ENCODE measurements at regions not wholly inside any gene's neighbourhood (a gene's known extent, or its start where the extent isn't known, plus 50 kb on each side); places are given as distances from the start of the nearest gene placed in this dataset.
"Not testable (repeated sequence)": the region's sequence is repeated elsewhere in the genome, so short reads cannot be mapped to it uniquely, and the experiment has no call there.

GRCh38 chr9:97774673-97775072 is 77.5 kb upstream of the XPA start:
- no peak for DNase-seq

GRCh38 chr9:97778740-97779139 is 74.3 kb upstream of the FOXE1 start:
- not testable (repeated sequence) for DNase-seq

DNA sequence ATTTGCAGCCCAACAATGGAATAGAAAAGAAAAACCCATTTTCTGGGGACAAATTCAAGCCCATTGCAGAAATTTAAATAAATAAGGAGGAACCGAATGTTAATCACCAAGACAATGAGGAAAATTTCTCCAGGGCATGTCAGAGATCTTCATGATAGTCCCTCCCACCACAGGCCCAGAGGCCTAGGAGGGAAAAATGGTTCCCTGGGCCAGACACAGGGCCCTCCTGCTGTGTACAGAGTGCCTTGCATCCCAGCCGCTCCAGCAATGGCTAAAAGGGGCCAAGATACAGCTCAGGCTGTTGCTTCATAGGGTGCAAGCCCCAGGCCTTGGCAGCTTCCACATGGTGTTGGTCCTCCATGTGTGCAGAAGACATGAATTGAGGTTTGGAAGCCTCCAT is 73.4 kb upstream of the FOXE1 start:
- no peak for DNase-seq

DNA sequence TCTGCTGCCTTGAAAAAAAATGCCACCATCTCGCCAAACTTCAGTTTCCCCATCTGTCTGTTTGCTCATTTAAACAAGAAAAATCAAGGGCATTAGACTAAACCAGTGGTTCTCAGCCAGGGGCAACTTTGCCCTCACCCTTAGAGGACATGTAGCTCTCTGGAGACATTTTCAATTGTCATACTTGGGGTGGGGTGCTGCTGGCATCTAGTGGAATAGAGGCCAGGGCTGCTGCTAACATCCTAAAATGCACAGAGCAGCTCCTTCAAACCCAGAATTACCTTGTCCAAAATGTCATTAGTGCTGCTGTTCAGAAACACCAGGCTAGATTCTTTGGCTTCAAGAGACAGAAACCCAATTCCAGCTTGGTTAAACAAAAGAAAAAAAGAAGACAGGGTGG is 71.1 kb upstream of the FOXE1 start:
- no peak for DNase-seq

DNA sequence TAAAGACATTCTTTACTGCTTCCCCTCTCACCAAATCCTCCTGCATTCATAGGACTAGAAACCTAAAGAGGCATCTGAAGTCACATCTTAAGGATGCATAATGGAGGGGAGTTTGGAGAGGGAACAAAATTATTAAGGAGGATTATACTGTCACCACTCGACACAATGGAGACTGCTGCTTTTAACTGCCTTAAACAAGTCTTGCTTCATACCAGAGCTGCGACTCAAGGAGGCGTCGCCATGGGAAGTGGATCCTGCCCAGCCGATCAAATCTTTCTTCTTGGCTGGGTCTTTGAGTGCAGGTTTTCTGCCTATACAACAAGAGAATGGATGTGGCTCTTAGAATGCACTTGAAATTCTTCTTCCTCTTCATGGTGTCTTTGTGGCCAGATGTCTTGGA is 66.7 kb upstream of the FOXE1 start:
- DNase-seq, result no peak

- DNase-seq, result no peak
Observed at GRCh38 chr9:97787551-97787950, 65.5 kb upstream of the FOXE1 start.

DNA sequence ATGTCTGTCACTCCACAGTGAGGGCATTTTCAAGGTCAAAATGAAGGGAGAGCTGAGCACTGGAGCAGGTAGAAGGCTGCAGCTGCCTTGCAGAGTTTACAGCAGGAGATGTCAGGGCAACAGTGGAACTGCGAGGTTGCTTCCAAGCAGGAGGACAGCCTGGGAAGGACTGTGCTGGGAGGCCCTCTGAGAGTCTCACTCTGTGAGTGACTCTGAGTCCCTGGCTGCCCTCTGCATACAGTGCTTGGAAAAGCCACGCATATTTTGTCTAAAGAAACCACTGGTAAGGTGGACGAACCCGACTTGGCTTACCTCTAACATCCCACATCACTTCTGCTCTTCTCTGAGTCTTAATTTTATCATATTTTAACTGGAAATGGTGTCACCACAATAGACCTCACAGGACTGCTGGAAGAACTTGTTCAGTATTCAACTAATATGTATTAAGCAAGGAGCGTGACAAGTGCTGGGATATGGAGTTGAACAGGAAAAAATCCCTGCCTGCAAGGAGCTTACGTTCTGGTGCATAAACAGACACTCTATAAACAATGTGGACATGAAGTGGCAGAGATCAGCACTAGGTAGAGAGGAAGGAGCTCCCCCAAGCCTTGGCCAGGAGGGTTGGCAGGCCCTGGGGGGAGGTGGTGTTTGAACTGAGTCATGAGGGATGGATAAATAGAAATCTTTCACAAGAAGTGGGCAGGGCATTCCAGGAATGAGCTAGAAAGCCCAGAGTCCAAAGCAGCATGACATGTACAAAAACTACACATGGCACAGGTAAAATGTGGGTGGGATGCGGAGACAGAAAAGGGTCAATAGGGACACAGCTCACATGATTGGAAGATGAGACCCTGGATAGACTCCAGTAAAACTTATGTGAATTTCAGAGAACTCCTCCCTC is 64.0 kb upstream of the FOXE1 start:
- no peak for DNase-seq

DNA sequence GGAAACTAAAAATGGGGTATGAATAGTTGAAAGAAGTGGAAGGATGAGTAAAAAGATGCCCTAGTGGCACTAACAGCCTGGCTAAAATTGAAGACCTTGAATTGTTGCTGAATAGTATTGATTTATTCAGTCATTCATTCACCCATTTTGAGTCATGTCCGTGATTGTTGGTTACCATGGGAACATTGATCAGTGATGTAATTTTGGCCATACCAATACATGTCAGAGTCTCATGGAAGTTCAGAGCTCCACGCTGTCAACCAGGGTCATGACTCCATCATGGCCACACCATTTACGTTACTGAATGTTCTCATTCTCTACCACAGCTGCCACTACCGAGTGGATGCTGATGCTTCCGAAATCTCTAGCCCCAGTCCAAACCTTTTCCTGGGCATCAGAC is 62.5 kb upstream of the FOXE1 start:
- DNase-seq, result no peak

DNA sequence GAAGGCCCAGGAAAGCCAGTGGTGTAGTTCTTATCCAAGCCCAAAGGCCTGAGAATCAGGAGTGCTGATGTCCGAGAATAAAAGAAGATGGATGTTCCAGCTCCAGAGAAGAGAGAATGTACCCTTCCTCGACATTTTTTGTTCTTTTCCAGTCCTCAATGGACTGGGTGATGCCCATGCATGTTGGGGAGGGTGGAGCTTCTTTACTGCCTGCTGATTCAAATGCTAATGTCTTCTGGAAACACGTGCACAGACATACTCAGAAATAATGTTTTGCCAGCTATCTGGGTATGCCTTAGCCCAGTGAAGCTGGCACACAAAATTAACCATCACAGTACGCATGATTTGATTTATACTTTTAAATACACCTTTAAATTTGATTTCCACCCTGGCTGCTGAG is 61.5 kb upstream of the FOXE1 start:
- DNase-seq, result no peak

GRCh38 chr9:97793067-97793466 is 60.0 kb upstream of the FOXE1 start:
- DNase-seq, result no peak

GRCh38 chr9:97794666-97795065 is 58.4 kb upstream of the FOXE1 start:
- no peak for DNase-seq

DNA sequence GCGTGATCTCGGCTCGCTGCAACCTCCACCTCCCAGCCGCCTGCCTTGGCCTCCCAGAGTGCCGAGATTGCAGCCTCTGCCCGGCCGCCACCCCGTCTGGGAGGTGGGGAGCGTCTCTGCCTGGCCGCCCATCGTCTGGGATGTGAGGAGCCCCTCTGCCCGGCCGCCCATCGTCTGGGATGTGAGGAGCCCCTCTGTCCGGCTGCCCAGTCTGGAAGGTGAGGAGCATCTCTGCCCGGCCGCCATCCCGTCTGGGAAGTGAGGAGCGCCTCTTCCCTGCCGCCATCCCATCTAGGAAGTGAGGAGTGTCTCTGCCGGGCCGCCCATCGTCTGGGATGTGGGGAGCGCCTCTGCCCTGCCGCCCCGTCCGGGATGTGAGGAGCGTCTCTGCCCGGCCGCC is 56.9 kb upstream of the FOXE1 start:
- DNase-seq, result not testable (repeated sequence)

GRCh38 chr9:97801180-97801579 is 51.8 kb upstream of the FOXE1 start:
- DNase-seq, result no peak

GRCh38 chr9:97802276-97802675 is 50.8 kb upstream of the FOXE1 start:
- no peak for DNase-seq

- peak; percentile 86 to 87 for DNase-seq
Observed at GRCh38 chr9:97803167-97804058, 49.6 kb upstream of the FOXE1 start.

All from NCI-H2081 (cell line).